ENCODE measurements at regions not wholly inside any gene's neighbourhood (a gene's known extent, or its start where the extent isn't known, plus 50 kb on each side); places are given as distances from the start of the nearest gene placed in this dataset.

- H2BK15ac ChIP-seq (ENCODE audit: low read depth, low read length), result no peak overlapping the region
- no peaks in the 10 kb centered on the region for H3K79me1 ChIP-seq (ENCODE audit: insufficient read depth, low read depth, low read length, poor library complexity, severe bottlenecking)
- H3K9me3 ChIP-seq (ENCODE audit: control insufficient read depth, low read depth, low read length), result no peaks in the 10 kb centered on the region
- no peak overlapping the region for H3K23ac ChIP-seq (ENCODE audit: insufficient read length, low read depth, low read length)
- H3K9me3 Mint-ChIP-seq, result peaks cover 0 to 7% of the 10 kb centered on the region in 2 experiments; a peak in 3 of 5 replicates
- H3K27me3 Mint-ChIP-seq (ENCODE audit: low read depth), result no peaks in the 10 kb centered on the region
- H3K4me2 ChIP-seq (ENCODE audit: insufficient read depth, insufficient read length, low read length), result no peak overlapping the region
- H4K8ac ChIP-seq (replicated peaks; ENCODE audit: insufficient read length, low read depth, low read length), result no peak overlapping the region
- H3K79me2 ChIP-seq (ENCODE audit: insufficient read depth, low read length), result no peaks in the 10 kb centered on the region
- no peak overlapping the region for H3K56ac ChIP-seq (ENCODE audit: insufficient read length, low read depth, low read length)
- H3K36me3 Mint-ChIP-seq (ENCODE audit: insufficient read depth in 1 of 3, low read depth in 3 of 3), result peaks cover 0 to 7% (median 2%) of the 10 kb centered on the region in 3 experiments; a peak in 4 of 7 replicates
- no peak overlapping the region for H2BK12ac ChIP-seq (ENCODE audit: insufficient read length, low read depth, low read length)
- no peak overlapping the region for H3K18ac ChIP-seq (ENCODE audit: insufficient read length, low read depth, low read length)
- DNase-seq, result no peak
- no peak overlapping the region for H4K5ac ChIP-seq (ENCODE audit: insufficient read length, low read depth, low read length)
- no peak overlapping the region for H4K91ac ChIP-seq (ENCODE audit: insufficient read length, low read depth, low read length)
- H3K4me1 Mint-ChIP-seq, result no peaks in the 10 kb centered on the region
- no peak overlapping the region for H2BK5ac ChIP-seq (ENCODE audit: insufficient read length, low read length)
- no peaks in the 10 kb centered on the region for H3K4me1 ChIP-seq (ENCODE audit: insufficient read depth, low read length)
- H2BK20ac ChIP-seq (ENCODE audit: low read depth, low read length, poor library complexity, severe bottlenecking), result no peak overlapping the region
- H3K14ac ChIP-seq (ENCODE audit: insufficient read depth, low read length), result no peak overlapping the region
- no peak overlapping the region for H2AFZ ChIP-seq (ENCODE audit: low read length)
- H3K27me3 ChIP-seq (ENCODE audit: insufficient read depth, low read length), result no peaks in the 10 kb centered on the region
- H3T11ph ChIP-seq (ENCODE audit: low read length), result no peak overlapping the region
- no peak overlapping the region for H3K27ac ChIP-seq (ENCODE audit: insufficient read length, low read depth, low read length)
- no peak overlapping the region for H2AK5ac ChIP-seq (ENCODE audit: insufficient read length, low read length)
- no peak overlapping the region for H3K4me3 Mint-ChIP-seq
- no peak for TF ChIP-seq CTCF (conservative IDR thresholded peaks at IDR 0.05)
- H3K4ac ChIP-seq (ENCODE audit: low read depth, low read length), result no peak overlapping the region
- no peak overlapping the region for H2BK120ac ChIP-seq (ENCODE audit: low read depth, low read length, poor library complexity, severe bottlenecking)
- no CpG with 5 or more reads among the region's 8 CpGs for WGBS (ENCODE audit: extremely low coverage, insufficient read length, low lambda C conversion rate)
- 0 out of 7 replicates have a peak overlapping the region, but pooled peaks of 1 of the 3 experiments have one; percentile 28 for H3K27ac Mint-ChIP-seq
- no peak overlapping the region for H3K9ac ChIP-seq (ENCODE audit: extremely low read depth, insufficient read length, low read length)
- no peaks in the 10 kb centered on the region for H3K23me2 ChIP-seq (ENCODE audit: insufficient read length, low read depth, low read length, poor library complexity, severe bottlenecking)
- H4K20me1 ChIP-seq (ENCODE audit: control insufficient read depth, insufficient read depth, insufficient read length), result no peaks in the 10 kb centered on the region
These were observed 1176.4 kb upstream of the RAG2 start for GRCh38 chr11:37774441-37774840.
